BE2C (cell line): ENCODE measurements at regions not wholly inside any gene's neighbourhood (a gene's known extent, or its start where the extent isn't known, plus 50 kb on each side); places are given as distances from the start of the nearest gene placed in this dataset.

Experiments used
- DNase-seq: peaks from one replicate; pipeline ENCODE4 v3.0.0-alpha.2; 2020
- H3K27me3 ChIP-seq: fragments of 250-450 bp; sonication (Bioruptor Pico); 2 replicates; pipeline ENCODE4 v1.5.1; 2020; ENCODE audit warnings: mild to moderate bottlenecking
- H3K36me3 ChIP-seq: fragments of 250-450 bp; sonication (Bioruptor Pico); 2 replicates; pipeline ENCODE4 v1.5.1; 2020; ENCODE audit warnings: mild to moderate bottlenecking
- H3K4me1 ChIP-seq: fragments of 250-450 bp; sonication (Bioruptor Pico); 2 replicates; pipeline ENCODE4 v1.5.1; 2020
- H3K4me3 ChIP-seq: 2 replicates; pipeline ENCODE4 v1.5.1; 2011; ENCODE audit warnings: low read depth, low read length
- H3K9me3 ChIP-seq: fragments of 250-450 bp; sonication (Bioruptor Pico); 2 replicates; pipeline ENCODE4 v1.5.1; 2020
- CTCF ChIP-seq: IDR thresholded peaks from 2 replicates; pipeline ENCODE4 v1.5.1; 2012; ENCODE audit warnings: mild to moderate bottlenecking, low read depth, low read length

GRCh38 chr3:117751651-117752050 is 1042.1 kb downstream of the TUSC7 start:
- no peak for TF ChIP-seq CTCF
- Histone ChIP-seq H3K4me3 (no peak overlapping the region), H3K27me3 (no peaks in the 10 kb centered on the region), H3K4me1 (peaks cover 13% of the 10 kb centered on the region), H3K36me3 (no peaks in the 10 kb centered on the region), H3K9me3 (no peaks in the 10 kb centered on the region)
- DNase-seq, result no peak

DNA sequence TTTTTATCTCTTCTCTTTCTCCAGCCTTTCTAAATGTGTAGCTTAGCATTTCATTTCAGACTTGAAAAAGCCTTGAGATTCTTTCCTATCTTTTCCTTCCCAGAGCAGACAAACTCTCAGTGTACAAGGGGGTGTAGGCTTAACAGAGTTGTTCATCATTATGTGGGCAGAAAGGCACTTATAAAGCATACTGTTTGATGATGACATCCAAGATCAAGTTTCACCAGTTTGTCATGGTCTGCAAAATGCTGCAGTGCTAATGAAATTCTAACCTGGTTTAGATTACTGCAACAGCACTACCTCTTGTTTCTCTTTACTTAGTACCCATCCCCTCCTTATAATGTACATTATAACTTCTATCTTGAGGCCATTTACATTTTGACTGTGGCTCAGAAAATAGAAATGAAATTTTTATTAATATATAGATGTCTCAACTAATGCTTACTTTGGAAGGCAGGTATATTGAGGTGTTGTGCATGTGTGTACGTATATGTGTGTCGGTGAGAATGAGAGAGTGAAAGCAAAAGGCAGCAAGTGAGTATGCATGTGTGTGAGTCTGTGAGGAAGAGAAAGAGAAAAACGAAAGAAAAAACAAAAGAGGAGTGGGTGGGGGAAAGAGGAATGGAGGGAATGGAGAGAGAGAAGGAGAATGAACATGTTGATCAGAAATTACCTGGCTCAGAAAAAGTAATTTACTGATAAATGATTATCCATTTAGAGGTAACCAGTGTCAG is 1043.6 kb downstream of the TUSC7 start:
- no peaks in the 10 kb centered on the region for H3K27me3 ChIP-seq
- H3K4me3 ChIP-seq, result no peak overlapping the region
- TF ChIP-seq CTCF, result no peak
- no peaks in the 10 kb centered on the region for H3K36me3 ChIP-seq
- no peak for DNase-seq
- peaks cover 14% of the 10 kb centered on the region for H3K4me1 ChIP-seq
- no peaks in the 10 kb centered on the region for H3K9me3 ChIP-seq

GRCh38 chr3:117754058-117754457 is 1044.5 kb downstream of the TUSC7 start:
- H3K36me3 ChIP-seq, result no peaks in the 10 kb centered on the region
- no peak for DNase-seq
- no peak for TF ChIP-seq CTCF

DNA sequence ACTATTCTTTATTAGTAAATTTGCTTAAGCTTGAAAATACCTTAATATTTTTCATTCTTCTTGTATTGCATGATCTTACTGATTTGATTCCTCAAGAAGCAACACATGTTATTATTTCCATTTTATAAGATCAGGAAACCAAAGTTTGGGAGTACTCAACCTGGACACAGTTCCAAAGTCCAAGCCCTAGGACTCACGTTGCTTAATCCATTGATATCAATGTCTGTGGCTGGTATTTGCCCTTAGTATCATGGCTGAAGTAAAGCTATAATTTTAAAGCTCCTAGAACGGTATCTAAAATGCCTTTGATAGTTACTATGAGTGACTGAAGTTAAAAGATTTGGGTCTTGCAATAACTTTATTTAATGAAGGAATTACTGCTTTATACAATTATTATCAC is 1045.3 kb downstream of the TUSC7 start:
- DNase-seq, result no peak
- Histone ChIP-seq H3K4me1 (peaks cover 14% of the 10 kb centered on the region), H3K4me3 (no peak overlapping the region), H3K36me3 (no peaks in the 10 kb centered on the region), H3K27me3 (no peaks in the 10 kb centered on the region), H3K9me3 (no peaks in the 10 kb centered on the region)
- no peak for TF ChIP-seq CTCF

More at GRCh38 chr3:117754058-117754457, 1044.5 kb downstream of the TUSC7 start:
- Histone ChIP-seq H3K27me3 (no peaks in the 10 kb centered on the region), H3K4me3 (no peak overlapping the region), H3K9me3 (no peaks in the 10 kb centered on the region), H3K4me1 (peaks cover 14% of the 10 kb centered on the region)

GRCh38 chr3:117756563-117756962 is 1047.0 kb downstream of the TUSC7 start:
- Histone ChIP-seq H3K9me3 (no peaks in the 10 kb centered on the region), H3K4me1 (peaks cover 29% of the 10 kb centered on the region), H3K36me3 (no peaks in the 10 kb centered on the region), H3K27me3 (no peaks in the 10 kb centered on the region), H3K4me3 (no peak overlapping the region)
- DNase-seq, result peak; percentile 86
- no peak for TF ChIP-seq CTCF
